ENCODE measurements at regions not wholly inside any gene's neighbourhood (a gene's known extent, or its start where the extent isn't known, plus 50 kb on each side); places are given as distances from the start of the nearest gene placed in this dataset.

GRCh38 chr12:91954747-91955146 lies 190.9 kb downstream of the BTG1 start:
- Mint-ChIP-seq H3K9me3 (ENCODE audit: insufficient read depth) (no peaks in the 10 kb centered on the region), H3K4me1 (no peaks in the 10 kb centered on the region), H3K27me3 (no peaks in the 10 kb centered on the region), H3K27ac (no peak overlapping the region), H3K4me3 (no peak overlapping the region)
- ATAC-seq (ENCODE audit: low read depth) (no peak), DNase-seq (no peak)
- ChIA-PET CTCF (no interaction called here), POLR2A (interaction anchor here (1.1 kb wide), 1 partner anchor 9 kb away, joined by 3 read pairs; no protein-coding TSS in a partner anchor)
- Histone ChIP-seq H3K27ac (ENCODE audit: low read length in 2 of 2) (no peak overlapping the region), H3K27me3 (replicated peaks in 1 of 4; ENCODE audit: control extremely low read depth in 1 of 4, control insufficient read depth in 3 of 4, insufficient read depth in 4 of 4, low read length in 3 of 4) (no peaks in the 10 kb centered on the region), H3K4me2 (replicated peaks; ENCODE audit: low read depth, low read length, poor library complexity, severe bottlenecking) (no peak overlapping the region), H3K4me3 (ENCODE audit: control extremely low read depth in 1 of 5, extremely low read depth in 1 of 5, insufficient read depth in 1 of 5, low read depth in 2 of 5, low read length in 4 of 5) (no peak overlapping the region), H3K9me3 (ENCODE audit: control extremely low read depth in 1 of 3, control insufficient read depth in 2 of 3, insufficient read depth in 1 of 3, low read length in 2 of 3) (no peaks in the 10 kb centered on the region), H3K4me1 (ENCODE audit: control insufficient read depth in 2 of 2, insufficient read depth in 2 of 2, low read length in 2 of 2) (no peaks in the 10 kb centered on the region), H2AFZ (ENCODE audit: insufficient read depth, low read depth, low read length, poor library complexity, severe bottlenecking) (no peak overlapping the region), H3K9ac (ENCODE audit: low read length) (no peak overlapping the region), H3K79me2 (ENCODE audit: control insufficient read depth, insufficient read depth, low read length) (no peaks in the 10 kb centered on the region), H4K20me1 (ENCODE audit: control insufficient read depth, insufficient read depth, low read length, poor library complexity, severe bottlenecking) (no peaks in the 10 kb centered on the region), H3K36me3 (replicated peaks in 1 of 2; ENCODE audit: control extremely low read depth in 1 of 2, control insufficient read depth in 1 of 2, extremely low read depth in 1 of 2, insufficient read depth in 2 of 2, low read length in 1 of 2) (no peaks in the 10 kb centered on the region)
- intact Hi-C loops (cut with micrococcal nuclease): no loop called here
- WGBS (ENCODE audit: insufficient coverage): 100% methylated on average over 1 of the region's 3 CpGs
- TF ChIP-seq CTCF (IDR thresholded peaks at IDR 0.05) (no peak), EZH2 (IDR thresholded peaks at IDR 0.05; ENCODE audit: borderline replicate concordance, insufficient read depth, low read depth, low read length, poor library complexity, severe bottlenecking) (no peak)

- Mint-ChIP-seq H3K9me3 (ENCODE audit: insufficient read depth) (no peaks in the 10 kb centered on the region), H3K4me3 (no peak overlapping the region), H3K4me1 (peaks cover 1% of the 10 kb centered on the region), H3K27me3 (no peaks in the 10 kb centered on the region), H3K27ac (no peak overlapping the region)
- 83% methylated on average over 1 of the region's 4 CpGs for WGBS (ENCODE audit: insufficient coverage)
- ChIA-PET POLR2A (no interaction called here), CTCF (no interaction called here)
- Histone ChIP-seq H3K9me3 (ENCODE audit: control extremely low read depth in 1 of 3, control insufficient read depth in 2 of 3, insufficient read depth in 1 of 3, low read length in 2 of 3) (no peaks in the 10 kb centered on the region), H3K79me2 (ENCODE audit: control insufficient read depth, insufficient read depth, low read length) (no peaks in the 10 kb centered on the region), H3K4me3 (ENCODE audit: control extremely low read depth in 1 of 5, extremely low read depth in 1 of 5, insufficient read depth in 1 of 5, low read depth in 2 of 5, low read length in 4 of 5) (no peak overlapping the region), H3K27ac (ENCODE audit: low read length in 2 of 2) (no peak overlapping the region), H3K9ac (ENCODE audit: low read length) (no peak overlapping the region), H3K4me1 (ENCODE audit: control insufficient read depth in 2 of 2, insufficient read depth in 2 of 2, low read length in 2 of 2) (no peaks in the 10 kb centered on the region), H3K36me3 (replicated peaks in 1 of 2; ENCODE audit: control extremely low read depth in 1 of 2, control insufficient read depth in 1 of 2, extremely low read depth in 1 of 2, insufficient read depth in 2 of 2, low read length in 1 of 2) (no peaks in the 10 kb centered on the region), H4K20me1 (ENCODE audit: control insufficient read depth, insufficient read depth, low read length, poor library complexity, severe bottlenecking) (no peaks in the 10 kb centered on the region), H2AFZ (ENCODE audit: insufficient read depth, low read depth, low read length, poor library complexity, severe bottlenecking) (no peak overlapping the region), H3K27me3 (replicated peaks in 1 of 4; ENCODE audit: control extremely low read depth in 1 of 4, control insufficient read depth in 3 of 4, insufficient read depth in 4 of 4, low read length in 3 of 4) (no peaks in the 10 kb centered on the region), H3K4me2 (replicated peaks; ENCODE audit: low read depth, low read length, poor library complexity, severe bottlenecking) (no peak overlapping the region)
- TF ChIP-seq CTCF (IDR thresholded peaks at IDR 0.05): no peak
- ATAC-seq (ENCODE audit: low read depth): no peak
- intact Hi-C loops (cut with micrococcal nuclease): no loop called here
- no peak for DNase-seq
These were observed 191.3 kb downstream of the BTG1 start for GRCh38 chr12:91954326-91954725.
